Mesenchymal stem cell (in vitro differentiated cells and primary cell): ENCODE measurements at regions not wholly inside any gene's neighbourhood (a gene's known extent, or its start where the extent isn't known, plus 50 kb on each side); places are given as distances from the start of the nearest gene placed in this dataset.

Experiments
- DNase-seq: peaks from one replicate; pipeline ENCODE4 v3.0.0-alpha.2; 2013
- H2AFZ ChIP-seq: one replicate; pipeline ENCODE4 v1.6.1; 2013; ENCODE audit warnings: low read depth, mild to moderate bottlenecking, control low read depth, inconsistent platforms, low read length, moderate library complexity
- H2AK5ac ChIP-seq: 2 replicates; pipeline ENCODE4 v1.6.1; 2013; ENCODE audit warnings: low read length, moderate library complexity, mild to moderate bottlenecking, inconsistent platforms; ENCODE audit not compliant: severe bottlenecking
- H2BK120ac ChIP-seq: one replicate; pipeline ENCODE4 v1.6.1; 2013; ENCODE audit warnings: low read depth, mild to moderate bottlenecking, inconsistent platforms, low read length, moderate library complexity
- H2BK12ac ChIP-seq, 2 experiments: one replicate each; pipeline ENCODE4 v1.6.1; 2013; ENCODE audit warnings: inconsistent platforms in 2 of 2, low read length in 2 of 2, mild to moderate bottlenecking in 2 of 2, moderate library complexity in 2 of 2, control low read depth in 1 of 2
- H2BK15ac ChIP-seq: one replicate; pipeline ENCODE4 v1.6.1; 2013; ENCODE audit warnings: mild to moderate bottlenecking, low read depth, inconsistent platforms; ENCODE audit not compliant: poor library complexity, severe bottlenecking
- H2BK5ac ChIP-seq: 2 replicates; pipeline ENCODE4 v1.6.1; 2013; ENCODE audit warnings: low read depth, mild to moderate bottlenecking, low read length, control low read depth, inconsistent platforms; ENCODE audit not compliant: poor library complexity, severe bottlenecking
- H3K14ac ChIP-seq, 2 experiments: one replicate each; pipeline ENCODE4 v1.6.1; 2013; ENCODE audit warnings: inconsistent platforms in 2 of 2, low read length in 2 of 2, control low read depth in 1 of 2, mild to moderate bottlenecking in 1 of 2, moderate library complexity in 1 of 2
- H3K18ac ChIP-seq, 2 experiments: one replicate each; pipeline ENCODE4 v1.6.1; 2013; ENCODE audit warnings: inconsistent platforms in 2 of 2, low read length in 2 of 2, control low read depth in 1 of 2, low read depth in 1 of 2, mild to moderate bottlenecking in 1 of 2
- H3K23ac ChIP-seq, 2 experiments: one replicate each; pipeline ENCODE4 v1.6.1; 2013; ENCODE audit warnings: inconsistent platforms in 2 of 2, low read length in 2 of 2, mild to moderate bottlenecking in 2 of 2, moderate library complexity in 2 of 2, control low read depth in 1 of 2
- H3K27ac ChIP-seq: 2 replicates; pipeline ENCODE4 v1.5.1; 2013; ENCODE audit warnings: mild to moderate bottlenecking, moderate library complexity, low read length, control low read depth, inconsistent platforms; ENCODE audit not compliant: poor library complexity, severe bottlenecking
- H3K27me3 ChIP-seq, 2 experiments: 2 replicates each; pipeline versions ENCODE4 v1.6.1 to v1.7.0; 2013; ENCODE audit warnings: low read length in 2 of 2, mild to moderate bottlenecking in 2 of 2, moderate library complexity in 2 of 2, control low read depth in 1 of 2, inconsistent platforms in 1 of 2; ENCODE audit not compliant: control insufficient read depth in 1 of 2, insufficient read depth in 1 of 2
- H3K36me3 ChIP-seq, 2 experiments: 2 replicates each; pipeline versions ENCODE4 v1.6.1 to v1.7.0; 2013; ENCODE audit warnings: low read length in 2 of 2, control low read depth in 1 of 2, inconsistent platforms in 1 of 2, low read depth in 1 of 2, mild to moderate bottlenecking in 1 of 2; ENCODE audit not compliant: insufficient read depth in 2 of 2, control insufficient read depth in 1 of 2
- H3K4ac ChIP-seq, 2 experiments: one replicate each; pipeline ENCODE4 v1.6.1; 2013; ENCODE audit warnings: inconsistent platforms in 2 of 2, low read length in 2 of 2, mild to moderate bottlenecking in 2 of 2, moderate library complexity in 2 of 2, control low read depth in 1 of 2, low read depth in 1 of 2
- H3K4me1 ChIP-seq: 2 replicates; pipeline ENCODE4 v1.6.1; 2013; ENCODE audit warnings: low read depth, low read length, control low read depth; ENCODE audit not compliant: control insufficient read depth, insufficient read depth
- H3K4me2 ChIP-seq: 2 replicates; pipeline ENCODE4 v1.6.1; 2013; ENCODE audit warnings: low read length, mild to moderate bottlenecking, inconsistent platforms; ENCODE audit not compliant: poor library complexity, severe bottlenecking
- H3K4me3 ChIP-seq, 2 experiments: 2 replicates each; pipeline versions ENCODE4 v1.5.1 to v1.7.0; 2013; ENCODE audit warnings: low read length in 2 of 2, mild to moderate bottlenecking in 2 of 2, control low read depth in 1 of 2, low read depth in 1 of 2; ENCODE audit not compliant: insufficient read depth in 1 of 2
- H3K79me1 ChIP-seq: replicated peaks from 2 replicates; pipeline ENCODE4 v1.6.1; 2013; ENCODE audit warnings: mild to moderate bottlenecking, control low read depth, low read length, inconsistent platforms; ENCODE audit not compliant: poor library complexity, severe bottlenecking
- H3K9ac ChIP-seq: 2 replicates; pipeline ENCODE4 v1.7.0; 2013; ENCODE audit warnings: mild to moderate bottlenecking, low read length, moderate library complexity
- H3K9me3 ChIP-seq: 2 replicates; pipeline ENCODE4 v1.7.0; 2013; ENCODE audit warnings: mild to moderate bottlenecking, low read length; ENCODE audit not compliant: control insufficient read depth
- H4K8ac ChIP-seq: one replicate; pipeline ENCODE4 v1.6.1; 2013; ENCODE audit warnings: inconsistent platforms, mild to moderate bottlenecking, low read length, moderate library complexity
- H4K91ac ChIP-seq: one replicate; pipeline ENCODE4 v1.6.1; 2013; ENCODE audit warnings: mild to moderate bottlenecking, low read length, inconsistent platforms
- WGBS: methylation state at CpG from one replicate; pipeline ENCODE4 v1.1.7; 2013; ENCODE audit warnings: mixed read lengths; 5-methylcytosine and 5-hydroxymethylcytosine counted together

- Histone ChIP-seq H2AK5ac (no peak overlapping the region), H3K4ac (no peak overlapping the region), H3K4me2 (no peak overlapping the region), H2BK120ac (no peak overlapping the region), H2BK5ac (no peak overlapping the region), H3K4me1 (no peaks in the 10 kb centered on the region), H3K23ac (no peak overlapping the region), H2AFZ (no peak overlapping the region), H3K18ac (no peak overlapping the region), H3K9ac (no peak overlapping the region), H4K8ac (no peak overlapping the region), H3K36me3 (no peaks in the 10 kb centered on the region), H4K91ac (no peak overlapping the region), H3K14ac (no peak overlapping the region), H2BK12ac (no peak overlapping the region), H2BK15ac (no peak overlapping the region), H3K4me3 (no peak overlapping the region), H3K27ac (no peak overlapping the region), H3K79me1 (no peaks in the 10 kb centered on the region), H3K9me3 (peaks cover 5% of the 10 kb centered on the region), H3K27me3 (no peaks in the 10 kb centered on the region)
- 100% methylated on average over 1 of the region's 2 CpGs for WGBS
- DNase-seq: no peak
Observed at GRCh38 chr1:238153253-238153652, 262.5 kb upstream of the ZP4 start.

GRCh38 chr1:238152119-238152518, 261.4 kb upstream of the ZP4 start:
- no peak overlapping the region for H4K91ac ChIP-seq
- no peak overlapping the region for H2BK12ac ChIP-seq
- no peaks in the 10 kb centered on the region for H3K27me3 ChIP-seq
- no peaks in the 10 kb centered on the region for H3K4me1 ChIP-seq
- no peak overlapping the region for H3K4ac ChIP-seq
- no peak overlapping the region for H3K9ac ChIP-seq
- DNase-seq: no peak
- no peak overlapping the region for H3K23ac ChIP-seq
- no peak overlapping the region for H3K14ac ChIP-seq
- no peak overlapping the region for H3K4me3 ChIP-seq
- no peak overlapping the region for H3K27ac ChIP-seq
- H2BK5ac ChIP-seq: no peak overlapping the region
- H3K36me3 ChIP-seq: no peaks in the 10 kb centered on the region
- no peak overlapping the region for H2AK5ac ChIP-seq
- no peaks in the 10 kb centered on the region for H3K79me1 ChIP-seq
- H3K4me2 ChIP-seq: no peak overlapping the region
- WGBS: 64% methylated on average over 2 of the region's 2 CpGs
- H3K18ac ChIP-seq: no peak overlapping the region
- no peak overlapping the region for H2BK15ac ChIP-seq
- no peak overlapping the region for H2AFZ ChIP-seq
- H2BK120ac ChIP-seq: no peak overlapping the region
- H3K9me3 ChIP-seq: peaks cover 5% of the 10 kb centered on the region
- H4K8ac ChIP-seq: no peak overlapping the region

DNA sequence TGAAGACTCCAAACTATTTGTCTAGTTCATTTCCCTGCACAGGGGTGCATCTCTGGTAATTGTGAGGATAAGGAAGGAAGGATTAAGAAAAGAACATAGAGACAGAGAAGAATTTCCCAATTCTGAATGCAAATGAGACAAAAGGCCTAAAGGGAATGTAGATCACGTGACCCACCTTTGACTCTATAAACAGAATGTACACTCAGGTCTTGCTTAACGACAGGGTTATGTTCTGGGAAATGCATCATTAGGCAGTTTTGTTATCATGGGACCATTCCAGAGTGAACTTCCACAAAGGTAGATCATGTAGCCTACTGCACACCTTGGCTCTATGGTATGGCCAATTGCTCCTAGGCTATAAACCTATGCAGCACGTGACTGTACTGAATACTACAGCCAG, 252.3 kb upstream of the ZP4 start:
- peaks cover 3% of the 10 kb centered on the region for H3K9me3 ChIP-seq
- H3K27me3 ChIP-seq: no peaks in the 10 kb centered on the region
- no peak overlapping the region for H4K91ac ChIP-seq
- H3K14ac ChIP-seq: no peak overlapping the region
- no peak overlapping the region for H2BK12ac ChIP-seq
- no peak overlapping the region for H3K23ac ChIP-seq
- H2BK120ac ChIP-seq: no peak overlapping the region
- no peak overlapping the region for H2BK15ac ChIP-seq
- no peaks in the 10 kb centered on the region for H3K4me1 ChIP-seq
- H3K4me2 ChIP-seq: no peak overlapping the region
- H2AK5ac ChIP-seq: no peak overlapping the region
- no peaks in the 10 kb centered on the region for H3K36me3 ChIP-seq
- no peak overlapping the region for H3K4ac ChIP-seq
- no peaks in the 10 kb centered on the region for H3K79me1 ChIP-seq
- no peak overlapping the region for H3K9ac ChIP-seq
- H2BK5ac ChIP-seq: no peak overlapping the region
- no peak overlapping the region for H3K18ac ChIP-seq
- no peak overlapping the region for H4K8ac ChIP-seq
- 63% methylated on average over 2 of the region's 3 CpGs for WGBS
- H2AFZ ChIP-seq: no peak overlapping the region
- no peak overlapping the region for H3K27ac ChIP-seq
- H3K4me3 ChIP-seq: no peak overlapping the region
- no peak for DNase-seq

DNA sequence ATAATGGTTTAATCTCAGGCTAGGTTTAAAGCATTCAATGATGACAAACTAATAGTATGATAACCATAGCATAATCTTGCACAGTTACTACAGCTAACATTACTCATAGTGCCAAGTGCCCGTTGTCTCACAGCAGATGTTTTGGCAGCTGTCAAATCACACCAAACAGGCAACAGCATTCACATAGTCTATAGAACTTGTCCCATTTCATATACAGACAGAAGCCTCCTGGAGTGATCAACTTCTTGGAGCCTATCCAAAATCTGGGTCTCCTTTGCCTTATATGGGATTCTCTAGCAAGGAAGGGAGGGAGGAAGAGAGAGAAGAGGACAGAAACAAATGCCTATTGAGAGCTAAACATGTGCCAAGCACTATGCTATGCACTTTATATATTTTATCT, 250.6 kb upstream of the ZP4 start:
- Histone ChIP-seq H3K4me1 (no peaks in the 10 kb centered on the region), H2BK15ac (no peak overlapping the region), H2BK120ac (no peak overlapping the region), H3K4me2 (no peak overlapping the region), H3K23ac (no peak overlapping the region), H3K9me3 (peaks cover 3% of the 10 kb centered on the region), H3K27me3 (no peaks in the 10 kb centered on the region), H2AK5ac (no peak overlapping the region), H2BK12ac (no peak overlapping the region), H3K79me1 (no peaks in the 10 kb centered on the region), H4K8ac (no peak overlapping the region), H3K27ac (no peak overlapping the region), H3K4ac (no peak overlapping the region), H3K18ac (no peak overlapping the region), H3K9ac (no peak overlapping the region), H2AFZ (no peak overlapping the region), H2BK5ac (no peak overlapping the region), H3K14ac (no peak overlapping the region), H3K36me3 (no peaks in the 10 kb centered on the region), H3K4me3 (no peak overlapping the region), H4K91ac (no peak overlapping the region)
- 75% methylated on average over 1 of the region's 1 CpG for WGBS
- no peak for DNase-seq
